Breast epithelium (tissue), 4 donors: ENCODE measurements at regions not wholly inside any gene's neighbourhood (a gene's known extent, or its start where the extent isn't known, plus 50 kb on each side); places are given as distances from the start of the nearest gene placed in this dataset.

Source experiments
- DNase-seq, 2 donors: peaks; one replicate each; pipeline ENCODE4 v3.0.0-alpha.2; 2019; ENCODE audit warnings: low spot score in 2 of 2
- H3K27ac ChIP-seq, 2 donors: fragments of 200-600 bp; sonication (generic) in 1 of 2; one replicate each; pipeline ENCODE4 v1.5.1; 2016 to 2019; ENCODE audit warnings: mild to moderate bottlenecking in 1 of 2
- H3K27me3 ChIP-seq, 2 donors: fragments of 200-600 bp; sonication (generic) in 1 of 2; one replicate each; pipeline versions ENCODE4 v1.5.1 to v1.6.0; 2017 to 2019; ENCODE audit warnings: control low read depth in 1 of 2, mild to moderate bottlenecking in 1 of 2
- H3K36me3 ChIP-seq: fragments of 200-600 bp; one replicate; pipeline ENCODE4 v1.5.1; 2019
- H3K4me1 ChIP-seq, 2 donors: fragments of 200-600 bp; sonication (generic); one replicate each; pipeline ENCODE4 v1.5.1; 2016 to 2019; ENCODE audit warnings: control low read depth in 1 of 2
- H3K4me3 ChIP-seq, 3 donors: fragments of 200-600 bp; sonication (generic); 1 replicate in 2 of 3; 2 replicates in 1 of 3; pipeline ENCODE4 v1.5.1; 2016 to 2019; ENCODE audit warnings: mild to moderate bottlenecking in 3 of 3, moderate library complexity in 2 of 3
- H3K9me3 ChIP-seq, 2 donors: fragments of 200-600 bp; sonication (generic) in 1 of 2; one replicate each; pipeline ENCODE4 v1.5.1; 2016 to 2019; ENCODE audit warnings: control low read depth in 1 of 2
- CTCF ChIP-seq, 3 donors: fragments of 450-650 bp; IDR thresholded peaks; one replicate each; pipeline ENCODE4 v1.5.1; 2016 to 2017; ENCODE audit warnings: antibody characterized with exemption in 3 of 3, mild to moderate bottlenecking in 3 of 3, moderate library complexity in 3 of 3
- POLR2A ChIP-seq: fragments of 450-650 bp; IDR thresholded peaks from one replicate; pipeline ENCODE4 v1.6.1; 2016; ENCODE audit warnings: antibody characterized with exemption, mild to moderate bottlenecking, moderate library complexity
- POLR2AphosphoS5 ChIP-seq, 3 donors: sonication (generic); formaldehyde crosslinking; IDR thresholded peaks; one replicate each; pipeline ENCODE4 v1.6.1; 2017; ENCODE audit warnings: antibody characterized with exemption in 3 of 3
- intact Hi-C: fragments of 100-400 bp; cut with DNase I; formaldehyde crosslinking; loops from one replicate; pipeline ENCODE4 v1.15.1; 2023; ENCODE audit warnings: low total_unique reads

DNA sequence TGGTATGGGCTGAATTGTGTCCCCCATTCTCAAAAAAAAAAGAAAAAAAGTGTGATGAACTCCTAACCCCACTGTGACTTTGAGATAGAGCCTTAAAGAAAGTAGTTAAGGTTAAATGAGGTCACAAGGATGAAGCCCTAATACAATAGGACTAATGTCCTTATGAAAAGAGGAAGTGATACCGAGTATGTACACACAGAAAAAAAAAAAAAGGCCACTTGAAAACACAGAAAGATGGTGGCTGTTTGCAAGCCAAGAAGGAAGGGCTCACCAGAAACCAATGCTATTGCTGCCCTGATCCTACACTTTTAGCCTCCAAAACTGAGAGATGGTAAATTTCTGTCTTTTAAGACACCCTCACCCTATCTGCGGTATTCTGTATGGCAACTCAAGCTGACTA is 955.6 kb downstream of the PCDH17 start:
- TF ChIP-seq POLR2A (no peak), POLR2AphosphoS5 (IDR thresholded peaks at IDR 0.05) (no peak), CTCF (IDR thresholded peaks at IDR 0.05) (no peak)
- no peak for DNase-seq
- Histone ChIP-seq H3K4me3 (no peak overlapping the region), H3K36me3 (no peaks in the 10 kb centered on the region), H3K27ac (no peak overlapping the region), H3K27me3 (no peaks in the 10 kb centered on the region), H3K4me1 (no peaks in the 10 kb centered on the region), H3K9me3 (no peaks in the 10 kb centered on the region)
- intact Hi-C loops = no loop called here

GRCh38 chr13:58592052-58592451 is 960.5 kb downstream of the PCDH17 start:
- TF ChIP-seq POLR2AphosphoS5 (IDR thresholded peaks at IDR 0.05) (no peak), CTCF (IDR thresholded peaks at IDR 0.05) (no peak), POLR2A (no peak)

DNA sequence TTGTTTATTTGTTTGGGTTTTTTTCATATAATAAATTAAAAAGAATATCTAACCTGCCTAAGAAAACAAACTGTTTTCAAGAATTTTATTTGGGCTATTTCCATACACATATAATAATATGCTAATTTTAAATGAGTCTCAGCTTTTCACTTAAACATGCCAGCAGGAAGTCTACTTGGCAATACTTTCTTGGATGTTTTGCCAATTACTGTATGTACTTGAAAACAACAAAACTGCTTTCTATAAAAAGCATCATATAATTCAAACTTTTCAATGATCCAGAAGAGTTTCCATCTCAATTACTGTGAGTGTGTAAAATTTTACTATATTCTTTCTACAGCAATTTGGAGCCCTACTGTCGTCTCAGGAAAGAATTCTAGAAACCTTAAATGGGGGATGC is 961.2 kb downstream of the PCDH17 start:
- Histone ChIP-seq H3K4me3 (no peak overlapping the region), H3K36me3 (no peaks in the 10 kb centered on the region), H3K9me3 (no peaks in the 10 kb centered on the region), H3K27me3 (no peaks in the 10 kb centered on the region), H3K27ac (no peak overlapping the region), H3K4me1 (no peaks in the 10 kb centered on the region)
- intact Hi-C loops = no loop called here
- no peak for DNase-seq
- no peak for TF ChIP-seq POLR2A
- no peak for TF ChIP-seq CTCF (IDR thresholded peaks at IDR 0.05)
- no peak for TF ChIP-seq POLR2AphosphoS5 (IDR thresholded peaks at IDR 0.05)

More at GRCh38 chr13:58592052-58592451, 960.5 kb downstream of the PCDH17 start:
- Histone ChIP-seq H3K4me1 (no peaks in the 10 kb centered on the region), H3K36me3 (no peaks in the 10 kb centered on the region), H3K4me3 (no peak overlapping the region), H3K27ac (no peak overlapping the region), H3K9me3 (no peaks in the 10 kb centered on the region), H3K27me3 (no peaks in the 10 kb centered on the region)
- intact Hi-C loops = no loop called here
- DNase-seq = no peak

DNA sequence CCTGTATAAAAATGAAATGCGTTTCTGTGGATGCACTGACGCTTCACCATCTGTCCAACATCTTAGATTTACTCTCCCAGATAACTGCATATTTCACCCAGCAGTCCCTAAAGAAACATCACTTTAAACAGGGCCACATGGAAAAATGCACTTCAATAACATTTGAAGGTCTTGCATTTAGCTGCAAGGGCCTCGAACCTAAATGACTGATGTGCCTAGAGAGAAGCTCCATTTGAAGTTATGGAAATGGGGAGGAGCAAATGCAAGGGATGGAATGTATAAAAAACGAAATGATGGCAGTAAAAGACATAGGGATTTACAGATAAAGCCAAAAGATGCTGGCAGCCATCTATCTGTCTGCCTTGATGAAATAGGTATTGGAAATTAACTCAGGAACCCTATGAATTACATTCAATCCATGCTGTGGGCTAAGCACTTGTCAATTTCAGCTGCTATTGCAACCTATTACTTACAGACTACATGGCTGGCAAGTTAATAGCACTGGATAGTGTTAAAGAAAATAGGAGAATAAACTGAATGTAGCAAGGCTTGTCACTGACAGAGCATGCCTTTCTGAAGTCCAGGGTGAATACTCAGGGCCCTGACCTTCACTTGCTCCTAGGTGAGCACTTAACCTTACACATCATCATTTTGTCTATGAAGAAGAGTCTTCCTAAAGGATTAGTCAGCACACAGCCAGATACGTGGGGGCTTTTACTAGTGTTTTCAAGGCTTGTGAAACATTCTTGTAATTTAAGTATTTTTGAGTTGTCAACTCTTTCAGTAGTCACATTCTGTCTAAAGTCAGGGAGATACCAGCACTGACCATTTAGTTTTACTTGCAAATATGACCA is 963.4 kb downstream of the PCDH17 start:
- Histone ChIP-seq H3K27me3 (no peaks in the 10 kb centered on the region), H3K9me3 (no peaks in the 10 kb centered on the region), H3K4me3 (no peak overlapping the region), H3K27ac (no peak overlapping the region), H3K4me1 (no peaks in the 10 kb centered on the region), H3K36me3 (no peaks in the 10 kb centered on the region)
- TF ChIP-seq POLR2AphosphoS5 (IDR thresholded peaks at IDR 0.05) (no peak), CTCF (IDR thresholded peaks at IDR 0.05) (no peak)
- intact Hi-C loops = no loop called here
- no peak for DNase-seq

- no peaks in the 10 kb centered on the region for H3K36me3 ChIP-seq
- DNase-seq = no peak
- TF ChIP-seq POLR2A (no peak), CTCF (IDR thresholded peaks at IDR 0.05) (no peak), POLR2AphosphoS5 (IDR thresholded peaks at IDR 0.05) (no peak)
Observed at GRCh38 chr13:58597552-58597951, 966.0 kb downstream of the PCDH17 start.

More at GRCh38 chr13:58597552-58597951, 966.0 kb downstream of the PCDH17 start:
- Histone ChIP-seq H3K9me3 (no peaks in the 10 kb centered on the region), H3K27me3 (no peaks in the 10 kb centered on the region), H3K4me1 (no peaks in the 10 kb centered on the region), H3K4me3 (no peak overlapping the region), H3K27ac (no peak overlapping the region)
- intact Hi-C loops = no loop called here
